Dermis microvascular lymphatic vessel endothelial cell (primary cell): ENCODE measurements at regions not wholly inside any gene's neighbourhood (a gene's known extent, or its start where the extent isn't known, plus 50 kb on each side); places are given as distances from the start of the nearest gene placed in this dataset.

ENCODE experiments used
- DNase-seq, 2 donors: peaks; one replicate each; pipeline versions ENCODE4 v3.0.0 to v3.0.0-alpha.2; 2010; ENCODE audit warnings: low read depth in 2 of 2

DNA sequence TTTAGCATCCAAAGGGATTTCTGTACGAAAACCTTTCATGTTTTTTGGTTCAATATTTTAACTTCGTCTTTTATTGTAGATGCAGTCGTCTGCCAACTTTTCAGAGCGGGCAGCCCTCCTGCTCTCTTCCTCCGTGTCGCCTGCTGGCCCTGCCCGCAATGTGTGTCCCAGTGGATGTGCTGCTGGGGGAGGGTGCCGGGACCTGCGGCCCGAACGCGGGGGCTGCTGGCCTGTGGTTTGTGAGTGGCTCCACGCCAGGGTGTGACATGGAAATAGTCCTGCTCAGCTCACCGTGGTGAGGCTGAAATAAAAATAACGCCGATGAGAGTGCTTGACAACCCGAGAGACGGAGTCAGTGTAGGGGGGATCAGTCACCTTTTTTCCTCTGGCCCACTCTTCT, 59.7 kb upstream of the GRPEL1 start:
- no peak for DNase-seq

DNA sequence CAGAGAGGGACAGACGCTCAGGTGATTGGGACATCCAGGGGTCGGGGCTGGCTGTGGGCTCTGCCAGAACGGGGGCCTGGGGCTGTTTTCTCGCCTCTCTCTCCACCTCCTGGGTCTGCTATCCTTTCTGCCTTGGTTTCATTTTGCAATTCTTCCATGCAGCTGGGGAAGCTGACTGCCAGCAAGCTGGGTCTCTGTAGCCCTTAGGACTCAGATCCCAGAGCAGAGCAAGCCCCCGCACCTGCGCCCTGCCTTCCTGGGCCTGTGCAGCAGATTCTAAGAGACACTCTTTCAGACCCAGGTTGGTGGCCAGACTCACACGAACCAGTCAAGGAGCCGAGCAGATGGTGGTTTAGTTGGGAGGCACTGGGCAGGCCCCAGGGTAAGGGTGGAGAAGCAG, 59.1 kb upstream of the GRPEL1 start:
- no peak for DNase-seq

GRCh38 chr4:7124689-7125442, 57.0 kb upstream of the GRPEL1 start:
- no peak for DNase-seq

GRCh38 chr4:7121866-7122653, 54.2 kb upstream of the GRPEL1 start:
- DNase-seq, result no peak

DNA sequence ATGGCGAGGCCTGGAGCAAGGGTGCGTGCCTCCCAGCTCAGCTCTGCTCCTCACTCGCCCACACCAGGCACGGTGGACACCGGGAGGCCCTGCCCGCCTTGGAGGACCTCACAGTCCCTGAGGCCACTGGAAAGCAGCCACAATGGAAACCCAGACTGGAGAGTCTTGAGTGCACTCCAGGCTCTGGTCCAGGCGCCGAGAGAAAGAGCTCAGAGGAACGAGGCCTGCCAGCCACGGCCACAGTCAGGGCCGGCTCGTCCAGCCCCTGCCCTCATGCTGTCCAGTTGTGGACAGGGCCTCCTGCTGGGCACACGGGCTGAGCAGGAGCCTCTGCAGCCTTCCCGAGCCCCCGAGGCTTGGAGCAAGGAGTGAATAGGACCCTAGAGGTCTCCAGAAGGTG, 53.3 kb upstream of the GRPEL1 start:
- DNase-seq, result no peak

DNA sequence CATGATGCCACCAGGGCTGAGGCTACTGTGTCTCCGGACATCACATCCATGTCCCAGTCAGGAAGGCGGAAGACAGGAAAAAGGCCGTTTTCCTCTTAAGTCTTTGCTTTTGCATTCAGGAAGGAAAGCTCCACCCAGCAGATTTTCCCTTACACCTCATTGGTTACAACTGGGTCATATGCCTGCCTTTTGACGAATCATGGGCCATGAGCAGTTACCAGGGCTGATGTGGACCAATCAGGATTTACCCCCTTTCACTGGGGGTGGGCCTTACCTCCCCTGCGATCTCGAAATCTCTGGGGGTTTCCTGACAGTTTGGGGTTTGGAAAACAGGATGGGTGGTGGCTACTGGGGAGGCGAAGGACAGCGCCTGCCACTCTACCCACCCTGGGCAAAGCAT, 52.5 kb upstream of the GRPEL1 start:
- DNase-seq, result peak; percentile 16 to 17

GRCh38 chr4:7118013-7118832, 50.4 kb upstream of the GRPEL1 start:
- no peak for DNase-seq
